Tongue (tissue), 1 donor: ENCODE measurements at regions not wholly inside any gene's neighbourhood (a gene's known extent, or its start where the extent isn't known, plus 50 kb on each side); places are given as distances from the start of the nearest gene placed in this dataset.

Experiments
- DNase-seq: peaks from one replicate; pipeline ENCODE4 v3.0.0-alpha.2; 2015

GRCh38 chr18:27461957-27462356, 276.8 kb upstream of the CHST9 start:
- DNase-seq, result no peak

- DNase-seq, result no peak
These were observed 264.0 kb upstream of the CHST9 start for GRCh38 chr18:27449104-27449503.

- no peak for DNase-seq
These were observed 262.8 kb upstream of the CHST9 start for GRCh38 chr18:27447930-27448329.

DNA sequence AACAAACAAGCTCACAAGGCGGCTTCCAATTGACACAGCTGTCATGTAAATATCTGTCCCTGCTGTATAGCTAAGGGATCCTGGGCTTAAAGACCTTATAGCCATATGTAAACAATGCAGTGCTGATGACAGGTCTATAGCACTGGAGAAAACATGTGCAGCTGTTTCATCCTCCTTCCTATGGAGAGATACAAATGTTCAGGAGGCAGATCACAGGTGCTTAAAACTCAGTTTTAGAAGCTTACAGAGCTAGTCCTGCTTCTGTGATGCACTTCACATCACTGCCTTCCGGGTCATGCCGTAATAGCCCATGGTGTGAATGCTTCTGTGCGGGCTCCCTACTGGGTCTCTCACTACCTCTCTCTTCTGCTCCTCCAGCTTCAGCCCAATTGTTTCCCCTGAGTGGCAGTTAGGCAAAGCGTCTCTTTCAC, 262.4 kb upstream of the CHST9 start:
- DNase-seq, result peak; percentile 45

- DNase-seq, result no peak
These were observed 245.5 kb upstream of the CHST9 start for GRCh38 chr18:27430595-27430994.

GRCh38 chr18:27428716-27429475, 243.8 kb upstream of the CHST9 start:
- DNase-seq, result no peak

- DNase-seq, result no peak
These were observed 243.0 kb upstream of the CHST9 start for GRCh38 chr18:27428120-27428519.

DNA sequence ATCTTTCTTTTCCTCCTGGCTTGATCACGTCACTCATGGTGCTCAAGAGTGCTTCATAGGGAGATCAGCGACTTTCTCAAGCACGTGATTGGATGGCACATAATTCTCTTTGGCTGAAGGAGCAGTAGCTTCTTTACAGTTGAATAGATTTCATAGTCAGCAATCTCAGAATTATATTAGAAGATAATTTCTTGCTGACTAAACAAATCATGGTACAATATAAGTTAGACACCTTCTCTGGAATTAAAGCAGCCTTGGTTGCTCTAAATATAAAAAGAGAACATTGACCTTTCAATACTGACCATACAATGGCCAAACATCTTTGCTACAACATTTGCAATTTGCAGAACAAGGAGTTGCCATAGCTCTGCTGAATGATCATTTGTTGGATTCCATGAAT, 238.5 kb upstream of the CHST9 start:
- DNase-seq, result no peak

DNA sequence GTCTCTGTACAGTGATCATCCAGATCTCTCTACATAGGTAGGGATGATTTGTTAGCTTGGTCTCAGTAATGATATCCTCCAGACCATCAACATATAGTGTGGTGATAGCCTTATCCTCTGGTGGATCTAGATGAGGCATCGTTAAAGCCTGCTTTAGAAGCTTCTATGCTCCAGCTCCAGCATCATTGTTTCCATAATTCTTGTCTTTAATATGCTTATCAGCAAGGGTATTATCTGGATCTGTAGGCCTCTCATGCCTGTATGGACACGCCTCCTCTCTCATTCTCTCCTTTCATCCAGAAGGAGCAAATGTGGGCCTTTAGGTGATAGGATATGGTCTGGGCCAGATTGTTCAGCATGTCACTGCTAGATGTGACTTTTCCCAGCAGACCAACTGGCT, 234.5 kb upstream of the CHST9 start:
- DNase-seq, result no peak

GRCh38 chr18:27415495-27415894, 230.4 kb upstream of the CHST9 start:
- no peak for DNase-seq

- no peak for DNase-seq
These were observed 229.6 kb upstream of the CHST9 start for GRCh38 chr18:27414682-27415081.

DNA sequence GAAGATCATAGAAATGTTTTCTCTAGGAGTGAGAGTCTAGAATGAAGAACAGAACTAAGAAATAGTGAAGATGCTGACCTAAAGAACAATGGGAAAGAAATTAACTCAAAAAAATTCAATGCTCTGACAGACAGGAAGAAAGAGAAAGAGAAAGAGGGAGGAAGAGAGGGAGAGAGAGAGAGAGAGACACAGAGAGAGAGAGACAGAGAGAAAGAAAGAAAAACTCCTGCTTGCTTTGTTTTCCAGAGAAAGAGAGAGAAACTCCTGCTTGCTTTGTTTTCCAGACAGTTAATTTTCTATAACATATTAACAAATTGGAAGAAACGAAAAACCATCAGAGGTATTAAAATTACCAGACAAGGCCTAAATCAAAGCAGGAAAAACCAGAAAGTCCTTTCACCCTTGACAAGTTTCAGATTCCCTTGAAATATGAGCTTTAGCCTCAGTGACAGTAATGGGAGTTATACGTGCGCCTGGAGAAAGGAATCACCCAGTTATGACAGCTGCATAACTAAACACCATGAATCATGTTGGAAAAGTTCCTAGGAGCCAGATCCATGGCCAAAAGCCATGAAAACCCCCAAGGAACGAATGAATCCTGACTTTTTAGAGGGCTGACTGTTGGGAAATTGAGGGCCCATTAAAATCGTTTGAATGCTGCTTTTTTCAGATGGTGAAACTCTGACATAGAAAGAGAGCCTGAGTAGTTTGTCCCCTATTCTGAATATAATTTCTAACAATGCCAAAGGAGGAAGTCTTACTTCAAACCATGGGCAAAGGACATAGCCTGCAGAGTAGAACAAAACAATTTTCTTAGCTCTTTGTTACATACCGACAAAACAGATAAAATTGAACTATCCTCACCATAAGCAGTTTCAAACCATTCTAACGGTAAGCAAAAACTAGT, 228.6 kb upstream of the CHST9 start:
- DNase-seq, result peak; percentile 96

DNA sequence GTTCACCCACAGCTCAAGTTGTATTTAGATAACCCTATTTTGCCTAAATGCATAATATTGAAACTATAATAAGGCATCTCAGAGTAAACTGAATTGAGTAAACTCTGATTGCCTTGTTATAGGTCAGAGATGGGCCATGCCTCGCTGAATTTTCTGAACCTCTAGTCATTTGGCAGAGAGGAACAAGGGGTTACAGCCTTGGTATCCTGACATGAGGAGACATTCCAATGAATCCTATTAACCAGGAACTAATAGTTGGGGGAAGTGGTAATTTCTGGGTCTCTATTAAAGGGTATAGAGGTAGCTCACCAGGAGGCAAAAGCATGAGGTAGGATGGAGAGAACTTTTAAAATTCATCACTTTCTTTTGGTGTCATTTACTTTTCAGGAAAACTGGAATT, 227.4 kb upstream of the CHST9 start:
- no peak for DNase-seq

GRCh38 chr18:27411911-27412310, 226.8 kb upstream of the CHST9 start:
- DNase-seq, result peak; percentile 22

- DNase-seq, result no peak
These were observed 225.9 kb upstream of the CHST9 start for GRCh38 chr18:27411013-27411412.

DNA sequence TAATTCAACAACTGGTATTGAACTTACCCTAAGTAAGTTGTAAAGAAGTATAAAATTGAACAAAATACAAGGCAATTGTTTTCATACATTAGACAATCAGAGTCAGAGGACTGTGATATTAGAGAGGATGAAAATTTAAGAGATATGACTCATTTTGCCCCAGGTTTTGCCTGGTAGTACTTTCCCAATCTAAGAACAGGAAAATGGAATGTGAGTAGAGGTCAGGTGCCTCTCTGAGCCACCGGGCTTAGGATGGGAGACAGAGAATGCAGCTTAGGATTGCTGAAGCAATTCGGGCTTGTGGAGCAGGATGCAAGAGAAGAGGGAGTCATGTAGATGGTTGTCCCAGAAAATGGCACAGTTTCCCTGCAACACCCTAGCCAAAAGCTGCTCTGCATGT, 219.7 kb upstream of the CHST9 start:
- no peak for DNase-seq

- no peak for DNase-seq
These were observed 214.9 kb upstream of the CHST9 start for GRCh38 chr18:27400001-27400400.

DNA sequence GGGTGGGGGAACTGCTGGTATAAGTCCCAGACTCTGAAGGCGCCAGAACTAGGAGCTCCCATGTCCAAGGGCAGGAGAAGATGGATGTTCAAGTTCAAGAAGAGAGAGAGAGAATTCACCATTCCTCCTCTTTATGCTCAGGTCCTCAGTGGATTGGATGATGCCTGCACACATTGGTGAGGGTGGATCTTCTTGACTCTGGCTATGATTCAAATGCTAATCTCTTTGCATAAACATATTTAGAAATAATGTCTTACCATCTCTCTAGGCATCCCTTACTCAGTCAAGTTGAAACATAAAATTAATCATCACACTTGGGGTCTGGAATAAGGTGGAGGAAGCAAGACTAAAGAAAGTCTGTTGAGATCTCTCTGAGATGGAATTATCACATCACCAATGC, 210.6 kb upstream of the CHST9 start:
- DNase-seq, result no peak

GRCh38 chr18:27394687-27395086, 209.6 kb upstream of the CHST9 start:
- DNase-seq, result no peak

DNA sequence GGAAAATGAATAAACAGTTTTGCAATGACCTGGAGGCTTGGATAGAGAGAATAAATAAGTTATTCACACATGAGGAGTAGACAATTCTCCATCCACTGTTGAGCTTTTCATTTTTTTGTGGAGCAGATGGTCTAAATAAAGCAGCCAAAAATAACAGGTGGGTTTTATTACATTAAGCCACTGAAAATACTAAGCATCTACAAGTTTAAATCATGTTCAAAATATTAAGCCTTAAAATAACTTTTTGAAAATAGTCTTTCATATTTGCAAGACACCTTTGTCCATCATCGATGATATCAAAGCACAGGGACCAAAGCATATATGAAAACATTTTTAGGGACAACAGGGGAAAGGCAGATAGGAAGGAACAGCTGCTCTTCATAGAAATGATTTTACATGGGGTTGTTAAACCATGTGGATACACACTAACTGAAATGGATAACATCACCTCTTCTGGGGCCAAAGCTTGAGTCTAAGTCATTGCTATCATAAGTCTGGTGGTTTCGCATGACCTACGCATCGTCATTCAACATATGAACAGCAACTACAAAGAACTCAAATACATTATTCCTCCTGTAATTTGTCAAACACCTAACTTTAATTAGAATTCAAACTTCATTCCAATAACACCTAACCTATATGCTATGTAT, 197.6 kb upstream of the CHST9 start:
- DNase-seq, result peak; percentile 75

- no peak for DNase-seq
These were observed 193.5 kb upstream of the CHST9 start for GRCh38 chr18:27378431-27379095.

- no peak for DNase-seq
These were observed 192.1 kb upstream of the CHST9 start for GRCh38 chr18:27377251-27377650.

DNA sequence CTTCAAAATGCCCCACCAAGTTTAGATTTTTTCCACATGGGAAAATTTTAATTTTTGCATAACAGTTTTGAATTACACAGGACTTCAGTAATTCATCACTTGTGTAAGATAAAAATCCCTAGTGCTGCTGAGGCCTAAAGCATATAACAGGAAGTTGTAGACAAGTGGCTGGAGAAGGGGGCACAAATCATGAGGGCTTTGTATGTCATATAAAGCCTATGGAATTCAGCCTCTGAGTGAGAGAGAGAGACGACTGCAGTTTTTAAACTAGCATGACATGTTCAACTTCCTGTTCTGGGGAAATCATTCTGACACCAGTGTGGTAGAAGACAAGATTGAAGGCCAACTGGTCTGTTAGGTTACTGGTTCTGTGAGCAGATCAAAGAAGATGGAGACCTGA, 187.3 kb upstream of the CHST9 start:
- no peak for DNase-seq
